NCI-H69 (cell line): ENCODE measurements at regions not wholly inside any gene's neighbourhood (a gene's known extent, or its start where the extent isn't known, plus 50 kb on each side); places are given as distances from the start of the nearest gene placed in this dataset.

Experiments used
- DNase-seq: peaks from one replicate; lab custom pipeline; 2025; lab: John Stamatoyannopoulos, UW

DNA sequence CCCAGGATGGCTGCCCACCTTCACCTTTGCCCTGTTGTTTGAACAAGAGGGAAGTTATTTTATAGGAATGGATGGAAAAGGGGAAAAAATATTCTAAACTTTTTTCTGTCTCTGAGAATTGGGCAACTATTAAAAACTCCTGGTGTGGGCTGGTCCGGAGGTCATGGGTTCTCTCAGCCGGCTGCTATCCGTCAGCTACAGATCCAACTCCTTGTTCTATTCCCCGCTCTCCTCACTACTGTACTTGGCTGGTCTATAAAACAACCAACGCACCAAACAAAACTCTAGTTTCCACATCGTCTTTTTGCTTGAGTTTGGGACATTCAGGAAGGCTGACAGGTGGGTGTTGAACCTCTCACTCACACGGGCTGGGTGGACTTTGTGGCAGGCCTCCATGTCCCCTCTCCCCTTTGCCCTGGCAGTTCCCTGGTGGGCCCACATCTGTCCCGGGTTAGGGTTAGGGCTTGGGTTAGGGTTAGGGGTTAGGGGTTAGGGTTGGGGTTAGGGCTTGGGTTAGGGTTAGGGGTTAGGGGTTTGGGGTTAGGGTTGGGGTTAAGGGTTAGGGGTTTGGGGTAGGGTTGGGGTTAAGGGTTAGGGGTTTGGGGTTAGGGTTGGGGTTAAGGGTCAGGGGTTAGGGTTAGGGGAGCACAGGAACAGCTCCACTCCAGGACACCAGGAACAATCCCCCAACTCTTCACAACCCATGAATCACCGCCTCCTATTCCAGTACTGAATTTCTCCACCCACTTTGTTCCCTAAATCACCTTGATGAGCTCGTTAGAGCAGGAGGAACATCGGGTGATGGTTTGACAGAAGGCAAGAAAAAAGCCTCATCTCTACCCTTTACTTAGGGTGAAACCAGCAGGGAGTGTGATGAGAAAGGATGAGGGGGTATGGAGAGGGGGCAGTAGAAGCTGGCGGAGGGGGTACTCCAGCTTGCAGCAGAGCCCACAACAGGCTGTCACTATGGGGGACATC, 302.1 kb upstream of the IRX4 start:
- DNase-seq = no peak

DNA sequence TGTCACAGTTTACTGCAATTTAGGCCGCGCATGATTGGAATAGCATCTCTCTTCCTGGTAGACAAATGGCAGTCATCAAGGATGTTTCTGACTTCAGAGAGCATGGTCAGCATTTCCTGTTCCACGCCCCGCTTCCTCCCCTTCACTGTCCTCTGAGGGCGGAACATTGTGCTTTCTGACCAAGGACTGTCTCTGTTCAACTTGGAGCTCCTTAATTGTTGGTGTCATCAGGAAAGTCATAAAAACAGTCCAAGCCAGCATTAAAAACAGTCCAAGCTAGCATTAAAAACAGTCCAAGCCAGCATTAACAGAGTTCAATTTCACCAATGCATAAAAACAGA, 301.3 kb upstream of the IRX4 start:
- no peak for DNase-seq

DNA sequence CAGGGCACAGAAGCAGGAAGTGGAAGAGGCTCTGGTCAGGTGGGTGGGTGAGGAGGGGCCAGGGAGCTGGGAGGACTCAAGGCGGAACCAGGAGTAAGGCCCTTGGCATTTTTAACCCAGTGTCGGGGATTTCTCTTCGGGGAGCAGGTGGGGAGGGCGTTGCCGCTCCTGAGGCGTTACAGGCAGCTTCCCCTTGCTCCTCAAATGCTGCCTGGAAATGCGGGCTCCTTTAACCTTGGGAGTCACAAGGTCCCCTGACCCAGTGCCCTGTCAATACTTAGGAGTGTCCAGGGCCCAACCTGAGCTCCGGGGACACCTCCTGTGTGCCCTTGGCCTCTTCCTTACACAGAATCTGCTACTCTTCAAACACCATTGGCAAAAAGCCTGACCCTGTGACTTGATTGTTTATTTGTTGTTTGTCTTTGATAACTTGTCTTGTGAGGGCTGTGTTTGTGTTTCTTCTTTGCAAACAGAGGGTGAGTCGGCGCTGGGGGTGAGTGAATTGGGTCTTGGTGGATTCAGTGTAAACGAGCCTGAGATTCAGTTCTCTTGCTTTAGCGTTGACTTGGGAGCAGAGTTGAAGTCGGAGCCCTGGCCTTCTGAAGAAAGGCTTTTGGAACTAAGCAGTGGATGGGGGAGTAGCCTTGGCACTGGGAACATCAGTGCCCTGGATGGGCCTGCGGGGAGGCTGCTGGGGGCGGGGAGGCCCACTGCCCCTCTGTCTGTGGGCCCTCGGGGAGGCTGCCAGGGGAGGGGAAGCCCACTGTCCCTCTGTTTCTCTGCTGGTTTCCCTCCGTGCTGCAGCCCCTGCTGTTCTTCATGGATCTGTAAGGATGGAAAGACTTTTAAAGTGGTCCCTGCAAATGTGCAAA, 300.7 kb upstream of the IRX4 start:
- no peak for DNase-seq

DNA sequence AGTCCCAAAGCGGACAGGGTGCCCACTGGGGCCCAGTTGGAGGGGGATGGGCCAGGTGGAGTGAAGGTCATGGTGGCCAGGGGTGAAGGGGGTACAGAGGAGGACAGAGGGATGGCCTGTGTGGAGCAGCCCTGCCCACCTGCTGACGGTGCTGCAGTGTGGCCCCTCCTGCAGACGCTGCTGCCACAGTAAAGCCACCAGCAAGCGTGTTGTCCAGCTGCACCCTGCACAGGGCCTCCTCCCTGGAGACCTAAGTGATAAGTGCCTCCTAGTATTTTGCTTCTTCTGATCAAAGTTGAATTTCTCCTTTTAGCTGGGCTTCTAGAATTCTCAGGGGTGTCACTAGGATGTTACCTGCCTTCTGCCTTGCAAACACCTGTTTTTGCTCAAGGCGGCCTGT, 299.3 kb upstream of the IRX4 start:
- no peak for DNase-seq

DNA sequence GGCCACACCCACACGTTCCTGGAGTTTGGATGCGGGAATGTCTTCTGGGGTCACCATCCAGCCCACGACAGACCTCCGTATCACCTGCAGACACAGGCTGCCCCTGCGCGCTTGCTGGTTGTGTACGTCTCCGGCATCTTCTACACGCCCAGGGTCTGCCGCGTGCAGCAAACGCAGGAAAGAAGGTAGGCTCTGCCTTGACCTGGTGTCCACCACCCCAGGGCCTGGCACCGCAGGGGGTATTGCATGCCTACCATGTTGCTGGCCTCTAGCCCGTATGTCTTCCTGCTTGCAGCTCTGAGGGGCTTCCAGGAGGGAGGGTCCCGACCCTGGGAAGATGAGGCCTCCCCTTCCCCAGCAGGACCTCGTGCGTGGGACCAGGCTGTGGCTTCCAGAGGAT, 298.8 kb upstream of the IRX4 start:
- DNase-seq = no peak

DNA sequence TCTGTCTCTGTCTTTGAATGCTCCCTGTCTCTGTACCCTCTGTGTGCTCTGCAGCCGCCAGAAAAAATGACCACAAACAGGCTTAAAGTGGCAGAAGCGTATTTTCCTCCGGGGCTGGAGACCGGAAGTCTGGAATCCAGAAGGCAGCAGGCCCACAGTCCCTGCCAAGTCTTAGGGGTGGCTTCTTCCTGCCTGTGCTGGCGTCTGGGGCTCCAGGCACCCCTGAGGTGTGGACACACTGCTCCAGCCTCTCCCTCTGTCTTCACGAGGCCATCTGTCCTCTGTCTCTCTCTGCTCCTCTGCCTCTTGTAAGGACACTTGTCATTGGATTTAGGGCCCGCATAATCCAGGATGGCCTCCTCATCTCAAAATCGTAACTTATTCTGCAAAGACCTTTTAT, 298.4 kb upstream of the IRX4 start:
- DNase-seq = no peak

DNA sequence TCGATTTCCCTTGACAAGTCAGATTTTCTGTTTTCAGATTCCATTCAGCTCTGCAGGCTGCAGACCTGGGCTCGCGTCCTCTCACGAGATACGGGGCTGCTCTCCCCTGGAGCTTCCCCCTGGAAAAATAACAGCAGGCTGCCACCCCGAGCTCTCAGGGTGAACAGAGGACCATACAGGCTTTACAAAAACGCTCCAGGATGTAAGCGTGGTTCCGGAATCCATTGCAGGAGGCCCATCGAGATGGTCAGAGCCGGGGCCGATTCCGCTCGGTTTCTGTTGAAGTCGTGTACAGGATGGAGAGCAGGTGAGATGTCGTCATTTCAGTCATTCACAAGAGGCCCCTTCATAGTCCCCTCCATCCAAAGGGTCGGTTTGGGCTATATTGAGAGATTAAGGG, 297.7 kb upstream of the IRX4 start:
- DNase-seq = no peak

DNA sequence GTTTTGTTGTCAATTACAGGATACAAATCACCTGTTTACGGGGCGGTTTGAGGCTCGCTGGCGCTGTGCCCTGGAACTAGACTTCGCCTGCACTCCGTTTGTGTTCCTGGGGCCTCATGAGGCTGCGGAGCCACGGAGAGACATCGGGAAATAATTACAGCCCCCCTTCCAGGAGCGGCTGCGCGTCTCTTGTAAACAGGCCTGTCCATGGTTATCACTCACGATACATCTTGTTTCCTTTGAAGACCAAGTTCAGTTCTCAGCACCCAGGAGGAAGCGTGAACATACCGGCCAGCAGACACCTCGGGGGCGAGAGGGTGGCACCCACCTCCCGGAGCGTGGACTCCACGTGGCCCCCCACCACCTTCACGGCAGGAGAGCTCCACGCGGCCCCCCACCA, 297.1 kb upstream of the IRX4 start:
- no peak for DNase-seq

DNA sequence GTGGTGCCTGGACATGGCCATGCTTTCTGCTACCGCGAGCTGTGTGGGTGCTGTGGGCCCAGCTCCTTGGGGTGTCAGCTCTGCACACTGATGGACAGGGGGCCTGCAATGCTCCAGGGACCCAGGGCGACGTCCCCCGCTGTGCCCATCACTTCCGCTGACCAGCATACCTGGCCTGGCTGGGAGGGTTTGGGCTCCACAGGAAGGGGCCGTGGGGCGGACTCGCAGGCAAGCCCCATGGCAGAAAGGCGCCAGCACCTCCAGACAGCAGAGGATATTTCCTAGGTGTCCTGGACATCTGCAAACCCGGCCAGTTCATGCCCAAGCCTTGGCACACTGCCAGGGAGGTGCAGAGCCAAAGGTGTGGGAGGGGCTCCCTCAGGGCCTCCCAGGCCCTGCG, 295.8 kb upstream of the IRX4 start:
- DNase-seq = no peak

DNA sequence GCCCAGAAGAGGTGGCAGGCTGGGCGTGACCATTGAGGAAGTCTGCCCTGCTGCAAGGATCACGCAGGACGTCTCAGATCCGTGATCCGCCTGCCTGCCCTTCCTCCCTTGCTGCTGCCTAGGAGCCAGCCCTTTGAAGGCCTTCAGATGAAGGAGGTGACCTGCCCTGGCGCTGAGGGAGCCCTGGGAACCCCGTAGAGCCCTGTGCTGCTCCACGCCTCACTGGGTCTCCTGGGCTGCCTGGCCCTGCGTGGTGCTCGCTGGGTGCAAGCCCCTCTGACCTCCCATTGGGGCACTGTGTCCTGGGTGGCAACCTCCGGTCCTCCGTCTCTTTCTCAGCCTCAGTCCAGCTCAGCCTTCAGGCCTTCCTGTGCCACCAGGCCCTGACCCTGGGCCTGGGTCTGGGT, 295.3 kb upstream of the IRX4 start:
- no peak for DNase-seq

DNA sequence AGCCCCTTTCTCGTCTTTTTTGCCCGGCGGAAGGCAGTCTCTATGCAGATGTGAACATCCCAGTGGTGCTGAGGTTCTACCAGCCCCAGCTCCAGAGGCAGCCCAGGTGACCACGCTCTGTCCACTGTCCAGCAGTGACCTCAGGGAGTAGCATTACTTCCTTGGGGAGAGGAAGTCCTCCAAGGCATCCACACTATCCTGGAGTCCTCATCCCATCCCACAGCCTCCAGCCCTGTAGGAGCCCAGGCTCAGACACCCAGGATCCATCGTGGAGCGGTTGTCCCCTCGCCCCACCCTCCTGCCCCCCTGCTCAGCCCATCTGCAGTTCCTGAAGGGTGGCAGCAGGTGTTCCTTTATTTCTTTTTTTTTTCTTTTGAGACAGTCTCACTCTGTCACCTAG, 294.5 kb upstream of the IRX4 start:
- no peak for DNase-seq

DNA sequence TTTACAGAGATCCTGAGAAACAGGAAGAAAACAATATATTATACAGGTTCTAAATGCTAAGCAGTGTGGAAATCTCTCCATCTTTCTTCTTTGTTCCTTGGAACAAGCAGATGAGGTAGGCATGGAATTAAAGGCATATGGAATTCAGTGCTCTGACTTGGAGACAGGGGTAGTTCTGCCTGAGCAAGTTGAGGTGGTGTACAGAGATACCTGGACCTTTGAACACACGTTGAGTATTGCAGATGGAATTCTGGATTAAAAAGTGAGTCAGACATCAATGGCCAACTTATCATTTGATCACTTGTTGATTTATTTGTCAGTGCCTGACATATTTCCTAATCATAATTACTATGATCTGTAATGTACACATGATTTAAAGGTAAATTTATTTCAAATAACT, 293.9 kb upstream of the IRX4 start:
- no peak for DNase-seq

DNA sequence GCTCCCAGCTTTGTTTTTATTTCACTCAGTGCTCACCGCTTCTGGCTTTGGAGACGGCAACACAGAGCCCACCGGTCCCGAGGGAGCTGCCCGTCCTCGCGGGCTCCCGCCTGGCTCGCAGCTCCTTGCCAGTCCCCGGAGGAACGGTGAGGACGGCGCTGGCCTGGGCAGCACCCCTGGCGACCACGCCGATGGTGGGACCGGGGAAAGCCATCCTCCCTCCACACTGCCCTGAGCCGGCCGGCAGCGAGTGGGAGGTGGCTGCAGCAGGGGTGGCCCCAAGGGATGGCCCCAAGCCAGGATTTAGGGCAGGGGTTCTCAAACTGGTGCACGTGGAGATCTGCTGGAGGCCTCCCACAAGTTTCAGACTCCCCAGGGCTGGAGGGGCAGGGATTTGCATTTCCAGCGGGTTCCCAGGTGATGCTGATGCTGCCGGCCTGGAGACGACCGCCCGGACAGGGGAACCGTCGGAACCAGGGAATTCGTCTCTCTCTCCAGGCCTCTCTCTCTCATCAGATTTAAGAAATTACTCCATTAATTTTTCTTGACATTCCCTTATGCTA, 293.2 kb upstream of the IRX4 start:
- no peak for DNase-seq

DNA sequence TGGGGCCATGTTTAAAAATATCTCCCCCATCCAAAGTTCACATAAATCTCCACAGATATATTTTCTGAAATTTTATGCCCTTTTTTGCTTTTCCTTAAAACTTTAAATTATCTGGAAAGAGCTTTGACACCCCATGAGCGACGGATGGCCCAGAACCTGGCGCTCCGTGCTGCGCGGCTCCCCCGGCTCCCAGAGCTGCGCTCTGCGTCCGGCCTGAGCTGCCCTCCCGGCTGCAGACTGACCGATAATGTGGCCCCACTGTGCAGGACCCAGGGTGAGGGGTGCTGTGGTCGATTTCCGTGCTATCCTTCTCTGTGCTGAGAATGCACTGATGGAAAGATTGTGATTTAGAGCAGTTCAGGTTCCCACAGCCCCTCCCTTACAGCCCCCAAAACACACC, 292.3 kb upstream of the IRX4 start:
- no peak for DNase-seq

DNA sequence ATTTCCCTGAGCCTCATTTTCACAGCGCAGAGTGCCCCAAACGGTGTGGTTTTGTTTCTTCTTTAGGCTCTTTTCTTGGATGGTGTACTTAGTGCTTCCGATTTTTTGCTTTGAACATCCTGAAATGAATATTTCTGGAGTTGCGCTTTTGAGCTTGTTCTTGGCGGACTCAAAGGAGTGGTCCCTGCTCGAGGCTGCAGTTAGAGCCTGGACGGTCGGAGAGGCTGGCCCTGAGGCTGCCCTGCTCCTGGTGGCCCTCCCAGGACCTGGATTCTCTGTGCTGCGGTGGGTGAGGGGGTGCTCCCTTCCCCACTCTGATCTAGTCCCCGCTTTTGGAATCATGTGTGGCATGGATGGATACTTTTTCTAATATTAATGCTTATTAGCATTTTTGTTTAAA, 291.8 kb upstream of the IRX4 start:
- no peak for DNase-seq

DNA sequence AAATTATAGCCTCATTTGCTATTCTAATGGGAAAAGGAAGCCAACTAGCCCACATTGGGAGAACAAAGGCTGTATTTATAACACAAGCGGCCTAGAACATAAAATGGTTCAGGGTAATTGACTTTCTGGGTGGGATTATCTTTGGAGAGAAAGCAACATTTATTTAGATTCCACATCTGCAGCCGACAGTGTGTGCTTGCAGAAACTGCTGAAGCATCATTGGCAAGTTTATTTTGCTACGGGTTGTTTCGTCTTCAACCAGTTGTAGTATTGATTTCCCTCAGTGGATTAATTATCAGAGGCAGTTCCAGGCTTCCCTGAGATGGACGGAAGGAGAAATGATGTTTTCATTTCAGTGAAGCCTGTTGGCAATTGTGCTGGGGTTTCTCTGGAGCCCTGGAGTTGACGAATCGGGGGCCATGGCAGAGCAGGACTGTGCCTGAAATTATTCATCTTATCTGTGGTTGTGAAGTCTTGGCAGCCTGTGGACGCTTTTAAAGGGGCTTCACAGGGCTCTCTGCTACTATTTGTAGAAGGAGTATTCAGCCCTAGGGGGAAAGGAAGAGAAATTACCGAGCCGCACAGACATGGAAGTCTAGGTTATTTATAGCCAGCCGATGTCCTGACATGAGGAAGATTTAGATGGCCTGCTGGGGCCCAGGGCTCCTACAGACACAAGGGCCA, 290.6 kb upstream of the IRX4 start:
- DNase-seq = no peak

DNA sequence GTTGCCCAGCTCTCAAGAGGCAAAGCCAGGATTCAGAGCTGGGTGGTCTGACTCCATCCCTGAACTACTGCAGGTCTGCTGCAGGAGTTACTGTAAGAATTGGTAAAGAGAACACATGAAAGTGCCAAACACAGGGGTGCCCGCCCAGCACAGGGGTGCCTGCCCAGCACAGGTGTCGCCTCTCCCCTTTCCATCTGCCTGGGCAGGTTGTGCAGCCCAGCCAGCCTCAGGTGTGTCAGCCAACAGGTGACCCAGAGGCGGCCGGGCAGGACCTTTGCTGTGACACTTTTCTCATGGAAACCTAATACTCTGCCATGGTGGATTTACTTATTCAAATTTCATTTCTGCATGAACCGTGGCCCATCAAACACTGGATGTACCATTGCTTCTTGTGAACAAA, 289.7 kb upstream of the IRX4 start:
- no peak for DNase-seq

DNA sequence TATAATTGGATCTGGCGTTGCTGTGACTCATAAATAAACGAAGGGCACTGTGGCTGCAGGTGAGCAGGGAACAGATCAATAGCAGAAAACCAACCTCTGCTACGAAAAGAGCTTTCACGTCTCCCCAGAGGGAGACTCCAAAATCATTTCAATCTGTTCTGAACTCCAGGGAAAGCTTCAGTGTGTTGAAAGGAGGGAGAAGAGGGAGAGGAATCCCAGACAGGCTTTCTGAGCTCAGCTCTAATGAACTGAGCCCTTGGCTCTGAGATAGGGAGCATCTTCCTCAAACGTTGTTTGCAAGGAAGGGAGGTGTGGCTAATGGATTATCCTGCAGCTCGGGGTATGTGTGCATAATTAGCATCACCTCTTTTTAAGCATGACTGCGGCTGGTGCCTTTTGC, 288.0 kb upstream of the IRX4 start:
- DNase-seq = no peak

DNA sequence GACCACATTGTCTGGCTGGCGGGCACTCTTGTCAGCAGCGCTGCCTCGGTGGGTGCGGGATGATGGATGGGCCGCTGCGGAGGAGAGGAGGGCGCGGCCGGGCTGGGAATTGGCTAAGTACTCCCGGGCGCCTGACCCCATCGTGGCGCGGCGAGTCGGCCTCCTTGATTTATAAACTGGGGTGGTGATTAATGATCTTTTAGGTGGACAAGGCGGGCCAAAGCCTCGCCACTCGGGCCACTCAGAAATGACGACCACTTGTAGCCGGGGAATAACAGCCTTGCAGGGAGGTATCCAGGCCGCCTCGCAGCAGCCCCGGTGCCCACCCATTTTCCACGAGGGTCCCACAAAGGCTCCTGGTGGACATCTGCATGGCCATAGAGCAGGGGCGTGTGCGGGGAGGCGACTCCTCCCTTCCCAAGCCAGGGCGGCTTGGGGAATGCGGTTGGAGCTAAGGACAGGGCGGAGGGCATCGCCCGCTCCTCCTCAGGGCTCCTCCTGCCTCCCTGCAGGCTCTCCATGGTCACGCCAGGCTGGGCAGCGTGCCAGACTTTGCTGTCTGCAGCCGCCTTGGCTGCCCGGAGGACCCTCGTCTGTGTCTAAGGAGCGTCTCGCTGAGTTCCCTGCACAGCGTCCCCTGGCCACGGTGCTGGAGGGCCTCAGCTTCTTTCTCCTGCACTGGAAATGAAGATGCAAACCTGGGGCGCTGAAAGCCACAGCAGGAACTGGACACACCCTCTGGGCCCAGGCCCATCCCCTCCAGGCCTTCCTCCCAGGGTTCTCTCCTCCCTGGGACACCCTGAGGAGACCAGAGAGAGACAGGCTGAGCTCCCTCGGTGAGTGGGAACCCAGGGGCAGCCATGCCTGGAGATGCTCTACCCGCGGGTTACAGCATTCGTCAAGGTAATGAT, 287.4 kb upstream of the IRX4 start:
- no peak for DNase-seq

DNA sequence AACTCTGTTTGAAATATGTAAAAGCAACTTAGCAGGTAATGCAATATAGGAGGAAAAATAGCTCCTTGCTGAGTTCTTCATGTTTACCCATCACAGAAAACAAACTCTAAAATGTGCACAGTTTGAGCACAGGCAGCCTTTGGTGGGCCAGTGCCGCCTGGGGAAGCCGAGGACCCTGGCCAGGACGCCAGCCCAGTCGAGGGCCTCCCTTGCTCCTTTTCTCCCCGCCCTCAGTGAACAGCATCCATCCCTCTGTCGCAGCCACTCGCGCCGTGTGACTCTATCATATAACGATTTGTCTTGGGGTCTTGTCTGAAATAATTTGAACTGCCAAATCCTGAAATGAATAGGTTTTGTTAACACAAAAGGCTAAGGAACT, 286.7 kb upstream of the IRX4 start:
- no peak for DNase-seq
